GM21528 (cell line): ENCODE measurements at regions not wholly inside any gene's neighbourhood (a gene's known extent, or its start where the extent isn't known, plus 50 kb on each side); places are given as distances from the start of the nearest gene placed in this dataset.
"Not testable (repeated sequence)": the region's sequence is repeated elsewhere in the genome, so short reads cannot be mapped to it uniquely, and the experiment has no call there.

Source experiments
- ATAC-seq: cut with Tn5 transposase; IDR thresholded peaks from one replicate; pipeline ENCODE4 v1.9.1; 2021; ENCODE audit warnings: mild to moderate bottlenecking, moderate library complexity; ENCODE audit not compliant: unreplicated experiment, low FRiP score

GRCh38 chr16:29262725-29263124 lies 143.8 kb downstream of the NPIPB11 start:
- not testable (repeated sequence) for ATAC-seq

GRCh38 chr16:29261427-29262248 lies 144.9 kb downstream of the NPIPB11 start:
- ATAC-seq: not testable (repeated sequence)

GRCh38 chr16:29260683-29261426 lies 145.7 kb downstream of the NPIPB11 start:
- ATAC-seq: not testable (repeated sequence)

GRCh38 chr16:29259635-29260457 lies 146.7 kb downstream of the NPIPB11 start:
- not testable (repeated sequence) for ATAC-seq

GRCh38 chr16:29258946-29259634 lies 147.4 kb downstream of the NPIPB11 start:
- not testable (repeated sequence) for ATAC-seq

GRCh38 chr16:29257419-29258336 lies 148.8 kb downstream of the NPIPB11 start:
- ATAC-seq: not testable (repeated sequence)

GRCh38 chr16:29256501-29256981 lies 150.0 kb downstream of the NPIPB11 start:
- no peak for ATAC-seq

GRCh38 chr16:29255957-29256356 lies 150.6 kb downstream of the NPIPB11 start:
- not testable (repeated sequence) for ATAC-seq

GRCh38 chr16:29255496-29255796 lies 151.1 kb downstream of the NPIPB11 start:
- ATAC-seq: not testable (repeated sequence)

GRCh38 chr16:29254676-29255495 lies 151.6 kb downstream of the NPIPB11 start:
- ATAC-seq: no peak

- ATAC-seq: not testable (repeated sequence)
These were observed 152.6 kb downstream of the NPIPB11 start for GRCh38 chr16:29253716-29254590.

- ATAC-seq: not testable (repeated sequence)
These were observed 153.4 kb downstream of the NPIPB11 start for GRCh38 chr16:29253066-29253590.

GRCh38 chr16:29252311-29252710 lies 154.2 kb downstream of the NPIPB11 start:
- not testable (repeated sequence) for ATAC-seq

- not testable (repeated sequence) for ATAC-seq
These were observed 154.9 kb downstream of the NPIPB11 start for GRCh38 chr16:29251571-29252011.

GRCh38 chr16:29250923-29251434 lies 155.5 kb downstream of the NPIPB11 start:
- ATAC-seq: not testable (repeated sequence)

GRCh38 chr16:29250469-29250868 lies 156.0 kb downstream of the NPIPB11 start:
- not testable (repeated sequence) for ATAC-seq

- ATAC-seq: not testable (repeated sequence)
These were observed 157.6 kb downstream of the NPIPB11 start for GRCh38 chr16:29248940-29249318.
